Ovary (tissue), 7 donors: ENCODE measurements at regions not wholly inside any gene's neighbourhood (a gene's known extent, or its start where the extent isn't known, plus 50 kb on each side); places are given as distances from the start of the nearest gene placed in this dataset.
A peak's percentile ranks its signal among the peaks of the same experiment; 100 is the strongest.

Source experiments
- DNase-seq, 5 donors: peaks; one replicate each; pipeline ENCODE4 v3.0.0-alpha.2; 2019 to 2020
- H3K27ac ChIP-seq, 2 donors: fragments of 200-600 bp; one replicate each; pipeline versions ENCODE4 v1.5.1 to v1.8.0; 2019 to 2022
- H3K27me3 ChIP-seq: fragments of 200-600 bp; one replicate; pipeline ENCODE4 v1.8.0; 2022
- H3K36me3 ChIP-seq: fragments of 200-600 bp; sonication (generic); one replicate; pipeline ENCODE4 v1.5.1; 2019
- H3K4me1 ChIP-seq: one replicate; pipeline ENCODE4 v1.8.1; 2013; ENCODE audit warnings: mild to moderate bottlenecking, moderate library complexity; ENCODE audit not compliant: insufficient read depth
- H3K4me3 ChIP-seq: fragments of 200-600 bp; sonication (generic); one replicate; pipeline ENCODE4 v1.5.1; 2017
- H3K9me3 ChIP-seq, 2 donors: fragments of 200-600 bp in 1 of 2; sonication (generic) in 1 of 2; one replicate each; pipeline versions ENCODE4 v1.5.1 to v1.8.1; 2013 to 2019; ENCODE audit warnings: mild to moderate bottlenecking in 1 of 2, moderate library complexity in 1 of 2
- CTCF ChIP-seq, 3 donors: fragments of 450-650 bp in 2 of 3; fragments of 200-600 bp in 1 of 3; IDR thresholded peaks; one replicate each; pipeline versions ENCODE4 v1.5.1 to v1.8.0; 2016 to 2022; ENCODE audit warnings: antibody characterized with exemption in 3 of 3, mild to moderate bottlenecking in 1 of 3
- EP300 ChIP-seq: sonication (generic); formaldehyde crosslinking; IDR thresholded peaks from one replicate; pipeline ENCODE4 v1.6.1; 2017; ENCODE audit warnings: antibody characterized with exemption
- POLR2A ChIP-seq: fragments of 450-650 bp; IDR thresholded peaks from one replicate; pipeline ENCODE4 v1.6.1; 2017; ENCODE audit warnings: antibody characterized with exemption, mild to moderate bottlenecking, moderate library complexity
- WGBS, 3 donors: extraction: QIAGEN DNeasy Blood & Tissue Kit in 1 of 3; methylation state at CpG; one replicate each; pipeline versions ENCODE4 v1.1.5 to v1.1.7; 2013 to 2017; 5-methylcytosine and 5-hydroxymethylcytosine counted together
- intact Hi-C, 4 donors: fragments of 100-400 bp; cut with DNase I; formaldehyde crosslinking; loops; one replicate each; pipeline versions ENCODE4 v1.11.0 to v1.15.1; 2022 to 2023
- donor health status: DM: no; HTN: no; CAD: no; lungs with moderate emphysema.
- donor health status: DM: no; HTN: no; CAD: no.
- donor health status: Bipolar disorder and iron deficiency.
- donor health status: DM: no; HTN: no; CAD: no.
- donor health status: DM: yes; HTN: yes; CAD: no.

GRCh38 chr3:195001261-195001660, 269.7 kb downstream of the XXYLT1 start:
- TF ChIP-seq POLR2A (no peak), EP300 (no peak), CTCF (IDR thresholded peaks at IDR 0.05) (no peak)
- intact Hi-C loops: no loop called here
- Histone ChIP-seq H3K4me1 (no peaks in the 10 kb centered on the region), H3K36me3 (no peaks in the 10 kb centered on the region), H3K9me3 (no peaks in the 10 kb centered on the region), H3K27ac (no peak overlapping the region), H3K27me3 (no peaks in the 10 kb centered on the region), H3K4me3 (no peak overlapping the region)
- WGBS, 3 donors: 82 to 90% (median 87%) methylated on average over 6 of the region's 6 CpGs
- no peak for DNase-seq

GRCh38 chr3:195001961-195002861, 268.7 kb downstream of the XXYLT1 start:
- intact Hi-C loops: no loop called here
- no peaks in the 10 kb centered on the region for H3K9me3 ChIP-seq
- no peaks in the 10 kb centered on the region for H3K4me1 ChIP-seq
- peak in 1 of 5 donors; percentile 51 for DNase-seq
- 25 to 35% (median 32%) methylated on average over 9 of the region's 9 CpGs for WGBS, 3 donors
- no peaks in the 10 kb centered on the region for H3K27me3 ChIP-seq
- no peak for TF ChIP-seq EP300
- TF ChIP-seq CTCF (IDR thresholded peaks at IDR 0.05): no peak
- TF ChIP-seq POLR2A: no peak
- no peak overlapping the region for H3K27ac ChIP-seq
- no peak overlapping the region for H3K4me3 ChIP-seq
- no peaks in the 10 kb centered on the region for H3K36me3 ChIP-seq

GRCh38 chr3:195003006-195003892, 267.7 kb downstream of the XXYLT1 start:
- DNase-seq: peak in 2 of 5 donors; percentile 56 to 58
- no peak overlapping the region for H3K27ac ChIP-seq
- no peaks in the 10 kb centered on the region for H3K36me3 ChIP-seq
- H3K27me3 ChIP-seq: no peaks in the 10 kb centered on the region
- H3K9me3 ChIP-seq: no peaks in the 10 kb centered on the region
- TF ChIP-seq EP300 (no peak), POLR2A (no peak), CTCF (IDR thresholded peaks at IDR 0.05) (no peak)
- H3K4me3 ChIP-seq: no peak overlapping the region
- 42 to 55% (median 52%) methylated on average over 13 of the region's 13 CpGs for WGBS, 3 donors
- intact Hi-C loops: no loop called here
- no peaks in the 10 kb centered on the region for H3K4me1 ChIP-seq

- no peak overlapping the region for H3K27ac ChIP-seq
- peak in 1 of 5 donors; percentile 0 for DNase-seq
- 85 to 93% (median 88%) methylated on average over 8 of the region's 8 CpGs for WGBS, 3 donors
- intact Hi-C loops: no loop called here
- TF ChIP-seq POLR2A (no peak), EP300 (no peak), CTCF (IDR thresholded peaks at IDR 0.05) (no peak)
- H3K4me1 ChIP-seq: no peaks in the 10 kb centered on the region
- no peaks in the 10 kb centered on the region for H3K27me3 ChIP-seq
- H3K36me3 ChIP-seq: no peaks in the 10 kb centered on the region
- no peak overlapping the region for H3K4me3 ChIP-seq
- H3K9me3 ChIP-seq: no peaks in the 10 kb centered on the region
Measured at GRCh38 chr3:195003893-195004289, 267.1 kb downstream of the XXYLT1 start.
